ENCODE measurements at regions not wholly inside any gene's neighbourhood (a gene's known extent, or its start where the extent isn't known, plus 50 kb on each side); places are given as distances from the start of the nearest gene placed in this dataset.

- Histone ChIP-seq H3K27me3 (peaks cover 0 to 4% of the 10 kb centered on the region in 2 donors), H3K4me1 (no peaks in the 10 kb centered on the region), H3K27ac (no peak overlapping the region), H3K36me3 (no peaks in the 10 kb centered on the region), H3K4me3 (no peak overlapping the region), H3K9me3 (no peaks in the 10 kb centered on the region)
- no peak for DNase-seq
- intact Hi-C loops (cut with DNase I; ENCODE audit: low total_unique reads) = no loop called here
- no peak for TF ChIP-seq CTCF (IDR thresholded peaks at IDR 0.05)
Measured at GRCh38 chr6:87826424-87826823, 124.4 kb upstream of the AKIRIN2 start.

- no peak for DNase-seq
- H3K4me1 ChIP-seq = no peaks in the 10 kb centered on the region
- no peaks in the 10 kb centered on the region for H3K9me3 ChIP-seq
- no peak overlapping the region for H3K4me3 ChIP-seq
- intact Hi-C loops (cut with DNase I; ENCODE audit: low total_unique reads) = no loop called here
- no peaks in the 10 kb centered on the region for H3K36me3 ChIP-seq
- H3K27me3 ChIP-seq = peaks cover 0 to 4% of the 10 kb centered on the region in 2 donors
- no peak for TF ChIP-seq CTCF (IDR thresholded peaks at IDR 0.05)
- no peak overlapping the region for H3K27ac ChIP-seq
Measured at GRCh38 chr6:87825821-87826221, 123.8 kb upstream of the AKIRIN2 start.

- no peak for TF ChIP-seq CTCF (IDR thresholded peaks at IDR 0.05)
- intact Hi-C loops (cut with DNase I; ENCODE audit: low total_unique reads) = no loop called here
- H3K9me3 ChIP-seq = no peaks in the 10 kb centered on the region
- H3K4me3 ChIP-seq = no peak overlapping the region
- H3K4me1 ChIP-seq = no peaks in the 10 kb centered on the region
- no peak overlapping the region for H3K27ac ChIP-seq
- DNase-seq = no peak
- H3K27me3 ChIP-seq = no peaks in the 10 kb centered on the region
- H3K36me3 ChIP-seq = no peaks in the 10 kb centered on the region
Measured at GRCh38 chr6:87824958-87825491, 123.0 kb upstream of the AKIRIN2 start.

- H3K4me1 ChIP-seq = peaks cover 0 to 6% (median 0%) of the 10 kb centered on the region in 4 donors
- TF ChIP-seq CTCF (IDR thresholded peaks at IDR 0.05) = no peak
- H3K27ac ChIP-seq = no peak overlapping the region
- no peak for DNase-seq
- no peaks in the 10 kb centered on the region for H3K9me3 ChIP-seq
- H3K4me3 ChIP-seq = no peak overlapping the region
- H3K27me3 ChIP-seq = no peaks in the 10 kb centered on the region
- intact Hi-C loops (cut with DNase I; ENCODE audit: low total_unique reads) = no loop called here
- H3K36me3 ChIP-seq = no peaks in the 10 kb centered on the region
Measured at GRCh38 chr6:87822011-87822410, 120.0 kb upstream of the AKIRIN2 start.

GRCh38 chr6:87820343-87820984 is 118.4 kb upstream of the AKIRIN2 start:
- peaks cover 0 to 7% (median 0%) of the 10 kb centered on the region in 4 donors for H3K4me1 ChIP-seq
- intact Hi-C loops (cut with DNase I; ENCODE audit: low total_unique reads) = no loop called here
- H3K27me3 ChIP-seq = no peaks in the 10 kb centered on the region
- no peak overlapping the region for H3K4me3 ChIP-seq
- H3K9me3 ChIP-seq = no peaks in the 10 kb centered on the region
- no peak overlapping the region for H3K27ac ChIP-seq
- DNase-seq = no peak
- no peaks in the 10 kb centered on the region for H3K36me3 ChIP-seq
- TF ChIP-seq CTCF (IDR thresholded peaks at IDR 0.05) = no peak
